Left ventricle myocardium inferior (tissue), 1 donor: ENCODE measurements at regions not wholly inside any gene's neighbourhood (a gene's known extent, or its start where the extent isn't known, plus 50 kb on each side); places are given as distances from the start of the nearest gene placed in this dataset.
"Not testable (repeated sequence)": the region's sequence is repeated elsewhere in the genome, so short reads cannot be mapped to it uniquely, and the experiment has no call there.

Experiments used
- DNase-seq: peaks from one replicate; pipeline ENCODE4 v3.0.0-alpha.2; 2020
- H3K27ac ChIP-seq: fragments of 200-600 bp; replicated peaks from 2 replicates; pipeline ENCODE4 v1.8.0; 2021
- H3K27me3 ChIP-seq: fragments of 200-600 bp; 2 replicates; pipeline ENCODE4 v1.8.0; 2021; ENCODE audit warnings: low read depth
- H3K36me3 ChIP-seq: fragments of 200-600 bp; 2 replicates; pipeline ENCODE4 v1.8.0; 2021
- H3K4me1 ChIP-seq: fragments of 200-600 bp; 2 replicates; pipeline ENCODE4 v1.8.0; 2021
- H3K4me3 ChIP-seq: fragments of 200-600 bp; 2 replicates; pipeline ENCODE4 v1.8.0; 2021; ENCODE audit warnings: mild to moderate bottlenecking, moderate library complexity
- H3K9me3 ChIP-seq: fragments of 200-600 bp; replicated peaks from 2 replicates; pipeline ENCODE4 v1.8.0; 2021
- CTCF ChIP-seq: fragments of 200-600 bp; IDR thresholded peaks from 2 replicates; pipeline ENCODE4 v1.8.0; 2021; ENCODE audit warnings: antibody characterized with exemption, mild to moderate bottlenecking, borderline replicate concordance
- intact Hi-C: fragments of 100-400 bp; cut with micrococcal nuclease; formaldehyde crosslinking; loops from one replicate; pipeline ENCODE4 v1.11.0; 2022
- donor health status: DM: no; HTN: yes; CAD: no; lungs with severe emphysema.

DNA sequence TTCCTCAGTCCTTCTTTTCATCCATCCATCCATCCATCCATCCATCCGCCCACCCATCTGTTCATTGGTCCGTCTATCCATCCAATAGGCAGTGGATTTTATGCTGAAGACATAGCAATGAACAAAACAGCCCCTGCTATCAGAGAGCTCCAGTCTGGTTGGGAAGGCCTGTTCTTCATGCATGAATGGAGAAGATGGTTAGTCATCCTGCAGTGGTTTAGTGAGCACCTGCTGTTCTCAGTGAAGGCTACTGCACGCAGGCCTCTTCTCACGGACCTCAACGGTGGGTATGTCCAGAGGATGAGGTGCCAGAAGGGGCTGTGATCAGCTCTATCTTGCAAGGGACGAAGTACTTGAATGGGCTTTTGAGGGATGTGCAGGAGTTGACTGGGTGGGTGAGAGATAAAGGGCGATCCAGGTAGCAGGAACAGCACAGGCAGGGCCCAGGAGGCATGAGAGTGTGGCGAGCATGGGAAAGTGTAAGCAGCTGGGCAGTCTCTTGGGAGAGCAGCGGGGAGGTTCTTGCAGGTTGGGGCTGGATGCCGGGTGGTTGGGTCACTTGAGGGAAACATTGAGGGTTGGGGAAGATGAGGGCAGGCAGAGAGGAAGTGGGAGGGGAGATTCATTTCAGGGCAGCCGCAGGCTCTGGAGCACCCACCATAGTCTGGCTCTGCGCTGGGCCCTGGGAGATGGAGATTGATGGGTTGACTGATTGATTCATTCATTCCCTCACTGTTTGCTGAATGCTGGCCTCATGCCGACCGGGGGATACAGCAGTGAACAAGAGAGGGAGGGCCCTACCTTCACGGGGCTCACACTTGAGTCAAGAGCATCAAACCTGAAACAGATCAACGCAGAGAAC, 115.0 kb upstream of the CIBAR2 start:
- no peaks in the 10 kb centered on the region for H3K27me3 ChIP-seq
- peaks cover 13% of the 10 kb centered on the region for H3K4me1 ChIP-seq
- no peak overlapping the region for H3K4me3 ChIP-seq
- H3K36me3 ChIP-seq = no peaks in the 10 kb centered on the region
- no peak overlapping the region for H3K27ac ChIP-seq
- intact Hi-C loops = no loop called here
- H3K9me3 ChIP-seq = peaks cover 5% of the 10 kb centered on the region
- TF ChIP-seq CTCF = no peak
- no peak for DNase-seq

- no peaks in the 10 kb centered on the region for H3K36me3 ChIP-seq
- H3K9me3 ChIP-seq = peaks cover 5% of the 10 kb centered on the region
- no peak overlapping the region for H3K27ac ChIP-seq
- peaks cover 22% of the 10 kb centered on the region for H3K4me1 ChIP-seq
- H3K4me3 ChIP-seq = no peak overlapping the region
- H3K27me3 ChIP-seq = no peaks in the 10 kb centered on the region
- intact Hi-C loops = no loop called here
- DNase-seq = no peak
- TF ChIP-seq CTCF = no peak
Measured at GRCh38 chr16:85227946-85228862, 115.9 kb upstream of the CIBAR2 start.

GRCh38 chr16:85228970-85229430, 116.7 kb upstream of the CIBAR2 start:
- Histone ChIP-seq H3K9me3 (peaks cover 5% of the 10 kb centered on the region), H3K36me3 (no peaks in the 10 kb centered on the region), H3K4me1 (peaks cover 30% of the 10 kb centered on the region), H3K27me3 (no peaks in the 10 kb centered on the region), H3K4me3 (no peak overlapping the region), H3K27ac (no peak overlapping the region)
- DNase-seq = no peak
- TF ChIP-seq CTCF = no peak
- intact Hi-C loops = no loop called here

- no peaks in the 10 kb centered on the region for H3K27me3 ChIP-seq
- H3K4me1 ChIP-seq = peaks cover 40% of the 10 kb centered on the region
- peaks cover 5% of the 10 kb centered on the region for H3K9me3 ChIP-seq
- no peak overlapping the region for H3K27ac ChIP-seq
- no peaks in the 10 kb centered on the region for H3K36me3 ChIP-seq
- no peak for TF ChIP-seq CTCF
- intact Hi-C loops = loop anchor here (10.0 kb wide), 1 partner anchor 115 kb away; the partner anchor contains the start of gene CIBAR2
- no peak overlapping the region for H3K4me3 ChIP-seq
- DNase-seq = no peak
Measured at GRCh38 chr16:85229869-85230462, 117.7 kb upstream of the CIBAR2 start.

- intact Hi-C loops = loop anchor here (10.0 kb wide), 1 partner anchor 116 kb away; the partner anchor contains the start of gene CIBAR2
- not testable (repeated sequence) for H3K9me3 ChIP-seq, DNase-seq, H3K4me3 ChIP-seq, H3K27me3 ChIP-seq, H3K36me3 ChIP-seq, H3K27ac ChIP-seq
- H3K4me1 ChIP-seq = peaks cover 44% of the 10 kb centered on the region
Measured at GRCh38 chr16:85230764-85231383, 118.6 kb upstream of the CIBAR2 start.
